GM12865 (cell line): ENCODE measurements at regions not wholly inside any gene's neighbourhood (a gene's known extent, or its start where the extent isn't known, plus 50 kb on each side); places are given as distances from the start of the nearest gene placed in this dataset.

Experiments
- DNase-seq: peaks from one replicate; pipeline ENCODE4 v3.0.0; 2010; ENCODE audit warnings: low read depth
- H3K4me3 ChIP-seq: 2 replicates; pipeline ENCODE4 v1.5.1; 2011; ENCODE audit warnings: mild to moderate bottlenecking, low read depth, low read length, control low read depth
- CTCF ChIP-seq: IDR thresholded peaks from 2 replicates; pipeline ENCODE4 v1.5.1; 2011; ENCODE audit warnings: low read length, control low read depth, low read depth, inconsistent platforms; ENCODE audit not compliant: insufficient read depth; ENCODE audit errors: missing control alignments

GRCh38 chr14:100399052-100399849, 76.1 kb downstream of the SLC25A47 start:
- H3K4me3 ChIP-seq = no peak overlapping the region
- no peak for TF ChIP-seq CTCF
- no peak for DNase-seq

- H3K4me3 ChIP-seq = no peak overlapping the region
- TF ChIP-seq CTCF = no peak
- no peak for DNase-seq
These were observed 77.0 kb downstream of the SLC25A47 start for GRCh38 chr14:100400115-100400514.

GRCh38 chr14:100401031-100401692, 78.0 kb downstream of the SLC25A47 start:
- TF ChIP-seq CTCF = no peak
- no peak overlapping the region for H3K4me3 ChIP-seq
- no peak for DNase-seq

GRCh38 chr14:100401792-100402191, 78.7 kb downstream of the SLC25A47 start:
- no peak for TF ChIP-seq CTCF
- DNase-seq = no peak
- H3K4me3 ChIP-seq = no peak overlapping the region

- DNase-seq = no peak
- no peak overlapping the region for H3K4me3 ChIP-seq
- TF ChIP-seq CTCF = no peak
These were observed 79.5 kb downstream of the SLC25A47 start for GRCh38 chr14:100402631-100403030.

GRCh38 chr14:100403105-100403504, 80.0 kb downstream of the SLC25A47 start:
- DNase-seq = no peak
- no peak for TF ChIP-seq CTCF

GRCh38 chr14:100403802-100404365, 80.7 kb downstream of the SLC25A47 start:
- no peak for TF ChIP-seq CTCF

More at GRCh38 chr14:100403105-100403504, 80.0 kb downstream of the SLC25A47 start:
- no peak overlapping the region for H3K4me3 ChIP-seq

More at GRCh38 chr14:100403802-100404365, 80.7 kb downstream of the SLC25A47 start:
- H3K4me3 ChIP-seq = no peak overlapping the region
- no peak for DNase-seq
